Gastrocnemius medialis (tissue), 4 donors: ENCODE measurements at regions not wholly inside any gene's neighbourhood (a gene's known extent, or its start where the extent isn't known, plus 50 kb on each side); places are given as distances from the start of the nearest gene placed in this dataset.
"Not testable (repeated sequence)": the region's sequence is repeated elsewhere in the genome, so short reads cannot be mapped to it uniquely, and the experiment has no call there.

ENCODE experiments used
- POLR2A ChIP-seq, 2 donors: fragments of 450-650 bp; IDR thresholded peaks; one replicate each; pipeline ENCODE4 v1.6.1; 2017; ENCODE audit warnings: antibody characterized with exemption in 2 of 2, mild to moderate bottlenecking in 2 of 2, moderate library complexity in 2 of 2
- TF ChIP-seq, protein P1 (sequence below), 5 experiments: fragments of 450-650 bp in 3 of 5; fragments of 200-600 bp in 2 of 5; sonication (generic) in 2 of 5; IDR thresholded peaks in 4 of 5; conservative IDR thresholded peaks in 1 of 5; 1 replicate in 4 of 5; 2 replicates in 1 of 5; pipeline ENCODE4 v1.5.1; 2016 to 2019; ENCODE audit warnings: antibody characterized with exemption in 5 of 5, mild to moderate bottlenecking in 3 of 5, moderate library complexity in 3 of 5

DNA sequence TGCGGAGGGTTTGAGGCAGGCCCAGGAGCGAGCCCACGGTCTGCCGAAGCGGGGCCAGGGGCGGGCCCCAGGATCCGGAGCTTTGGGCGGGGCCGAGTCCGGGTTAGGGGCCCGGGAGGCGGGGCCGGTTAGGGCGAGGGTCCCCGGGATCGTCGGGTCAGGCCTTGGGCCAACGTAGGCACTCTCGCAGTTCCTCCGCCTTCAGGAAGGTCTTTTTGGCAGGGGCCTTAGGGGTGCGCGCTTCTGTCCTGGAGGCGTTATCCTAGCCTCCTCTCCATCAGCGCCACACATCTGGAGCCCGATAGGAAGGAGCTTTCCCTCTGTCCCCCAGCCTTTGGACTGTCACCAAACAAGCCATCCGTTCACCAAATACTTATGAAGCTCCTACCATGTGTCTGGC lies 131.8 kb upstream of the ALDH3B2 start:
- TF ChIP-seq, protein P1, sequence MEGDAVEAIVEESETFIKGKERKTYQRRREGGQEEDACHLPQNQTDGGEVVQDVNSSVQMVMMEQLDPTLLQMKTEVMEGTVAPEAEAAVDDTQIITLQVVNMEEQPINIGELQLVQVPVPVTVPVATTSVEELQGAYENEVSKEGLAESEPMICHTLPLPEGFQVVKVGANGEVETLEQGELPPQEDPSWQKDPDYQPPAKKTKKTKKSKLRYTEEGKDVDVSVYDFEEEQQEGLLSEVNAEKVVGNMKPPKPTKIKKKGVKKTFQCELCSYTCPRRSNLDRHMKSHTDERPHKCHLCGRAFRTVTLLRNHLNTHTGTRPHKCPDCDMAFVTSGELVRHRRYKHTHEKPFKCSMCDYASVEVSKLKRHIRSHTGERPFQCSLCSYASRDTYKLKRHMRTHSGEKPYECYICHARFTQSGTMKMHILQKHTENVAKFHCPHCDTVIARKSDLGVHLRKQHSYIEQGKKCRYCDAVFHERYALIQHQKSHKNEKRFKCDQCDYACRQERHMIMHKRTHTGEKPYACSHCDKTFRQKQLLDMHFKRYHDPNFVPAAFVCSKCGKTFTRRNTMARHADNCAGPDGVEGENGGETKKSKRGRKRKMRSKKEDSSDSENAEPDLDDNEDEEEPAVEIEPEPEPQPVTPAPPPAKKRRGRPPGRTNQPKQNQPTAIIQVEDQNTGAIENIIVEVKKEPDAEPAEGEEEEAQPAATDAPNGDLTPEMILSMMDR (IDR thresholded peaks at IDR 0.05 in 4 of 5, conservative IDR thresholded peaks at IDR 0.05 in 1 of 5) = not testable (repeated sequence)
- TF ChIP-seq POLR2A (IDR thresholded peaks at IDR 0.05) = not testable (repeated sequence)
